Thyroid gland (tissue), 4 donors: ENCODE measurements at regions not wholly inside any gene's neighbourhood (a gene's known extent, or its start where the extent isn't known, plus 50 kb on each side); places are given as distances from the start of the nearest gene placed in this dataset.

Experiments
- DNase-seq, 2 donors: peaks; one replicate each; pipeline ENCODE4 v3.0.0-alpha.2; 2019
- H3K27ac ChIP-seq, 3 donors: fragments of 200-600 bp; sonication (generic); 1 replicate in 2 of 3; 2 replicates in 1 of 3; pipeline ENCODE4 v1.5.1; 2016 to 2019; ENCODE audit warnings: mild to moderate bottlenecking in 1 of 3, moderate library complexity in 1 of 3
- H3K27me3 ChIP-seq: fragments of 200-600 bp; sonication (generic); one replicate; pipeline ENCODE4 v1.5.1; 2019
- H3K36me3 ChIP-seq, 2 donors: fragments of 200-600 bp; sonication (generic); one replicate each; pipeline ENCODE4 v1.5.1; 2016 to 2019
- H3K4me1 ChIP-seq, 2 donors: fragments of 200-600 bp; sonication (generic); one replicate each; pipeline ENCODE4 v1.5.1; 2017 to 2019
- H3K4me3 ChIP-seq, 3 donors: fragments of 200-600 bp; sonication (generic); replicated peaks in 1 of 3; 1 replicate in 2 of 3; 2 replicates in 1 of 3; pipeline ENCODE4 v1.5.1; 2016; ENCODE audit warnings: mild to moderate bottlenecking in 1 of 3
- H3K9me3 ChIP-seq: fragments of 200-600 bp; sonication (generic); one replicate; pipeline ENCODE4 v1.5.1; 2017
- POLR2A ChIP-seq, 2 donors: fragments of 450-650 bp; IDR thresholded peaks; one replicate each; pipeline ENCODE4 v1.6.1; 2017; ENCODE audit warnings: antibody characterized with exemption in 2 of 2, mild to moderate bottlenecking in 2 of 2, moderate library complexity in 1 of 2
- WGBS, 2 donors: methylation state at CpG; one replicate each; pipeline ENCODE4 v1.1.5; 2017; 5-methylcytosine and 5-hydroxymethylcytosine counted together
- intact Hi-C: fragments of 100-400 bp; cut with DNase I; formaldehyde crosslinking; loops from one replicate; pipeline ENCODE4 v1.15.1; 2023
- TF ChIP-seq, protein P1 (sequence below), 6 experiments: fragments of 200-600 bp in 3 of 6; fragments of 450-650 bp in 3 of 6; sonication (generic) in 3 of 6; IDR thresholded peaks; one replicate each; pipeline ENCODE4 v1.5.1; 2016 to 2019; ENCODE audit warnings: antibody characterized with exemption in 6 of 6, mild to moderate bottlenecking in 2 of 6, inconsistent platforms in 1 of 6, moderate library complexity in 1 of 6

DNA sequence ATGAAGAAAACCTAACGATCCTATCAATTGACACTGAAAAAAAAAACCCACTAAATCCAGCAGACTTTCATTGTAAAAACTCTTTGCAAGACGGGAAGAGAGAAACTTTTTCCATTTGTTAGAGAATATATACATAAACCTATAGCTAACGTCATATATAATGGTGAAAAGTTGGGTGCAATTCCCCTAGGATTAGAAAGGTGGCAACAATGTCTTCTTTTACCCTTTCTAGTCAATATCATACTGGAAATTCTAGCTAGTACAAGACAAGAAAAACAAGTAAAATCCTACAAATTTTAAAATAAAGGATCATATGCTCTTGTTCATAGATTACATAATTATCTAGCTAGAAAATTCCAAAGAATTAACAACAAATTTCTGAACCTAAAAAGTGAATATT is 1596.5 kb upstream of the LRRTM1 start:
- Histone ChIP-seq H3K36me3 (no peaks in the 10 kb centered on the region), H3K9me3 (no peaks in the 10 kb centered on the region), H3K4me3 (no peak overlapping the region), H3K27me3 (no peaks in the 10 kb centered on the region), H3K27ac (no peak overlapping the region), H3K4me1 (no peaks in the 10 kb centered on the region)
- WGBS, 2 donors = 66% methylated on average over 3 of the region's 3 CpGs
- no peak for DNase-seq
- intact Hi-C loops = no loop called here
- TF ChIP-seq, protein P1, sequence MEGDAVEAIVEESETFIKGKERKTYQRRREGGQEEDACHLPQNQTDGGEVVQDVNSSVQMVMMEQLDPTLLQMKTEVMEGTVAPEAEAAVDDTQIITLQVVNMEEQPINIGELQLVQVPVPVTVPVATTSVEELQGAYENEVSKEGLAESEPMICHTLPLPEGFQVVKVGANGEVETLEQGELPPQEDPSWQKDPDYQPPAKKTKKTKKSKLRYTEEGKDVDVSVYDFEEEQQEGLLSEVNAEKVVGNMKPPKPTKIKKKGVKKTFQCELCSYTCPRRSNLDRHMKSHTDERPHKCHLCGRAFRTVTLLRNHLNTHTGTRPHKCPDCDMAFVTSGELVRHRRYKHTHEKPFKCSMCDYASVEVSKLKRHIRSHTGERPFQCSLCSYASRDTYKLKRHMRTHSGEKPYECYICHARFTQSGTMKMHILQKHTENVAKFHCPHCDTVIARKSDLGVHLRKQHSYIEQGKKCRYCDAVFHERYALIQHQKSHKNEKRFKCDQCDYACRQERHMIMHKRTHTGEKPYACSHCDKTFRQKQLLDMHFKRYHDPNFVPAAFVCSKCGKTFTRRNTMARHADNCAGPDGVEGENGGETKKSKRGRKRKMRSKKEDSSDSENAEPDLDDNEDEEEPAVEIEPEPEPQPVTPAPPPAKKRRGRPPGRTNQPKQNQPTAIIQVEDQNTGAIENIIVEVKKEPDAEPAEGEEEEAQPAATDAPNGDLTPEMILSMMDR (IDR thresholded peaks at IDR 0.05) = no peak
- no peak for TF ChIP-seq POLR2A (IDR thresholded peaks at IDR 0.05)

GRCh38 chr2:81895620-81896250 is 1591.2 kb upstream of the LRRTM1 start:
- intact Hi-C loops = no loop called here
- 81 to 87% methylated on average over 5 of the region's 5 CpGs for WGBS, 2 donors
- TF ChIP-seq, protein P1 (IDR thresholded peaks at IDR 0.05) = no peak
- TF ChIP-seq POLR2A (IDR thresholded peaks at IDR 0.05) = no peak

GRCh38 chr2:81894451-81894990 is 1590.0 kb upstream of the LRRTM1 start:
- no peak for DNase-seq
- no peak for TF ChIP-seq POLR2A (IDR thresholded peaks at IDR 0.05)
- TF ChIP-seq, protein P1 (IDR thresholded peaks at IDR 0.05) = no peak
- Histone ChIP-seq H3K27ac (no peak overlapping the region), H3K4me3 (no peak overlapping the region), H3K27me3 (no peaks in the 10 kb centered on the region), H3K9me3 (no peaks in the 10 kb centered on the region), H3K36me3 (no peaks in the 10 kb centered on the region), H3K4me1 (no peaks in the 10 kb centered on the region)
- WGBS, 2 donors = 65 to 66% methylated on average over 3 of the region's 3 CpGs
- intact Hi-C loops = no loop called here

More at GRCh38 chr2:81895620-81896250, 1591.2 kb upstream of the LRRTM1 start:
- Histone ChIP-seq H3K27ac (no peak overlapping the region), H3K27me3 (no peaks in the 10 kb centered on the region), H3K36me3 (no peaks in the 10 kb centered on the region), H3K9me3 (no peaks in the 10 kb centered on the region), H3K4me1 (no peaks in the 10 kb centered on the region), H3K4me3 (no peak overlapping the region)
- no peak for DNase-seq

- TF ChIP-seq POLR2A (IDR thresholded peaks at IDR 0.05) = no peak
- TF ChIP-seq, protein P1 (IDR thresholded peaks at IDR 0.05) = no peak
- WGBS, 2 donors = 66 to 69% methylated on average over 4 of the region's 4 CpGs
- intact Hi-C loops = no loop called here
These were observed 1572.1 kb upstream of the LRRTM1 start for GRCh38 chr2:81876624-81877023.

DNA sequence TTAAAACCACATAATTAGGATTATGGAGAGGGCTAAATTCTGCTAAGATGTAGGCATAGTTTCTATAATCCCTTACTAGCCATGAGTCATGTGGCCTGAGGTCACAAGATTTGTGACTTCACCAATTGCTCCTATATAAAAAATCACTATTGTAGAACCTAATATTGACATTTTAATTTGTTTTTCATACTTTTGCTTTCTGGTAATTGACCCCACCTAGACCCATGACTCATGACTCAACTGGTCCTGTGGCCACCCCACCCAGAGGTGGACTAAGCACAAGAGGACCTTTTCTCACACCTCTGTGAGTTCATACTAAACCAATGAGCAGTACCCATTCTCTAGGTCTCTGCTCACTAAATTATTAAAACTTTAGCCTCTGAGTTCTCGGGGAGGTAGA is 1567.5 kb upstream of the LRRTM1 start:
- TF ChIP-seq, protein P1 (IDR thresholded peaks at IDR 0.05) = no peak
- no peak for TF ChIP-seq POLR2A (IDR thresholded peaks at IDR 0.05)
- Histone ChIP-seq H3K4me3 (no peak overlapping the region), H3K36me3 (no peaks in the 10 kb centered on the region), H3K4me1 (no peaks in the 10 kb centered on the region), H3K27ac (no peak overlapping the region), H3K27me3 (no peaks in the 10 kb centered on the region), H3K9me3 (no peaks in the 10 kb centered on the region)
- no peak for DNase-seq
- intact Hi-C loops = no loop called here
- 87 to 91% methylated on average over 1 of the region's 1 CpG for WGBS, 2 donors

More at GRCh38 chr2:81876624-81877023, 1572.1 kb upstream of the LRRTM1 start:
- Histone ChIP-seq H3K36me3 (no peaks in the 10 kb centered on the region), H3K9me3 (no peaks in the 10 kb centered on the region), H3K4me3 (no peak overlapping the region), H3K27me3 (no peaks in the 10 kb centered on the region), H3K27ac (no peak overlapping the region), H3K4me1 (no peaks in the 10 kb centered on the region)
- no peak for DNase-seq
